ENCODE measurements at regions not wholly inside any gene's neighbourhood (a gene's known extent, or its start where the extent isn't known, plus 50 kb on each side); places are given as distances from the start of the nearest gene placed in this dataset.

- TF ChIP-seq CTCF (IDR thresholded peaks at IDR 0.05) (no peak), EZH2phosphoT487 (IDR thresholded peaks at IDR 0.05) (no peak), EZH2 (IDR thresholded peaks at IDR 0.05) (no peak)
Observed at GRCh38 chr4:24042094-24042493, 152.2 kb upstream of the PPARGC1A start.

Measured in neural progenitor cell (in vitro differentiated cells).